NCI-H1436 (cell line): ENCODE measurements at regions not wholly inside any gene's neighbourhood (a gene's known extent, or its start where the extent isn't known, plus 50 kb on each side); places are given as distances from the start of the nearest gene placed in this dataset.

Source experiments
- DNase-seq: peaks from one replicate; lab custom pipeline; 2025; lab: John Stamatoyannopoulos, UW

- DNase-seq: no peak
These were observed 177.6 kb downstream of the HHIPL2 start for GRCh38 chr1:222370081-222370912.

- DNase-seq: no peak
These were observed 178.8 kb downstream of the HHIPL2 start for GRCh38 chr1:222369148-222369547.

GRCh38 chr1:222358100-222358499 lies 189.8 kb downstream of the HHIPL2 start:
- DNase-seq: no peak

GRCh38 chr1:222357252-222357651 lies 190.7 kb downstream of the HHIPL2 start:
- DNase-seq: no peak

- DNase-seq: no peak
These were observed 200.3 kb downstream of the HHIPL2 start for GRCh38 chr1:222347627-222348026.

- no peak for DNase-seq
These were observed 200.9 kb downstream of the HHIPL2 start for GRCh38 chr1:222346955-222347354.

GRCh38 chr1:222339376-222339947 lies 208.4 kb downstream of the HHIPL2 start:
- DNase-seq: no peak

GRCh38 chr1:222335586-222335985 lies 212.3 kb downstream of the HHIPL2 start:
- DNase-seq: no peak

GRCh38 chr1:222334026-222334680 lies 213.8 kb downstream of the HHIPL2 start:
- no peak for DNase-seq

GRCh38 chr1:222331765-222332164 lies 216.1 kb downstream of the HHIPL2 start:
- DNase-seq: no peak

- no peak for DNase-seq
These were observed 216.6 kb downstream of the HHIPL2 start for GRCh38 chr1:222331340-222331739.

- DNase-seq: no peak
These were observed 218.3 kb downstream of the HHIPL2 start for GRCh38 chr1:222329493-222330045.

- no peak for DNase-seq
These were observed 221.2 kb downstream of the HHIPL2 start for GRCh38 chr1:222326710-222327036.

GRCh38 chr1:222326006-222326709 lies 221.7 kb downstream of the HHIPL2 start:
- no peak for DNase-seq

- DNase-seq: no peak
These were observed 222.4 kb downstream of the HHIPL2 start for GRCh38 chr1:222325506-222325905.

- no peak for DNase-seq
These were observed 233.1 kb downstream of the HHIPL2 start for GRCh38 chr1:222314839-222315238.

GRCh38 chr1:222310836-222311235 lies 237.1 kb downstream of the HHIPL2 start:
- DNase-seq: no peak

GRCh38 chr1:222307621-222308020 lies 240.3 kb downstream of the HHIPL2 start:
- no peak for DNase-seq

GRCh38 chr1:222306512-222306911 lies 241.4 kb downstream of the HHIPL2 start:
- DNase-seq: no peak

GRCh38 chr1:222306011-222306410 lies 241.9 kb downstream of the HHIPL2 start:
- no peak for DNase-seq

- DNase-seq: no peak
These were observed 246.3 kb downstream of the HHIPL2 start for GRCh38 chr1:222301652-222302051.

GRCh38 chr1:222299524-222299923 lies 248.4 kb downstream of the HHIPL2 start:
- DNase-seq: no peak
